ENCODE measurements at regions not wholly inside any gene's neighbourhood (a gene's known extent, or its start where the extent isn't known, plus 50 kb on each side); places are given as distances from the start of the nearest gene placed in this dataset.

DNA sequence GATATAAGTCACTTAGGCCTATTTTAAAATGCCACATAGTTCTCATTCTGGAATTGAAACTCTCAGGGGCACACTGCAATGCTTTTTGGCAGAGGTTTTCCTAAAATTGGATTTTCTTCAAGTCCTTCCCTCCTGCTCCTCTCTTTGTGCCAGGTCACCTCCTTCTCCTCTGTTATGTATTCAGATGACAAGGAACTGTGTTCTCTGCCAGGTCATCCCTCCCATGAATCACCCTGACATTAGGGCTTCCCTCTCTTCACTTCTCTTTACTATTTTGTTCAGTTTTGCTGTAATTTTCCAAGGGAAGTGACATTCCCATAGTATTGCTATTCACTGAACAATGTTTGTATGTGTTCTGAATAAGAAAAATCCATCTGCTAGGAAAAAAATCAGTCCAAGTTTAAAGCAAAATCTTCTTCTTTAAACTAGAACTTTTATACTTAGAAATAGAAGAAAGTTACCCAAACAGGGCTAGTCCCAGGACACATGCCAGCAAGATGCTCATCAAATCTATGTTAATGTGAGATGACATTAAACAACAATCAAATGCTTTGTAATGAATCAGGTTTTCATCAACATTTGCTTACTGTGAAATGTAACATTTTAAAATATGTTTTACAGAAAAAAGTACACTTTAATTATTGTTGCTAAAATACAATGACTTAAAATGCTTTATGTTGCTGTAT is 461.1 kb downstream of the MMUT start:
- TF ChIP-seq TEAD4 (IDR thresholded peaks at IDR 0.05) (no peak), CREB1 (IDR thresholded peaks at IDR 0.05; ENCODE audit: low read depth) (no peak), EGR1 (IDR thresholded peaks at IDR 0.05) (no peak)
- TF ChIP-seq, protein P1, sequence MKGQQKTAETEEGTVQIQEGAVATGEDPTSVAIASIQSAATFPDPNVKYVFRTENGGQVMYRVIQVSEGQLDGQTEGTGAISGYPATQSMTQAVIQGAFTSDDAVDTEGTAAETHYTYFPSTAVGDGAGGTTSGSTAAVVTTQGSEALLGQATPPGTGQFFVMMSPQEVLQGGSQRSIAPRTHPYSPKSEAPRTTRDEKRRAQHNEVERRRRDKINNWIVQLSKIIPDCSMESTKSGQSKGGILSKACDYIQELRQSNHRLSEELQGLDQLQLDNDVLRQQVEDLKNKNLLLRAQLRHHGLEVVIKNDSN (IDR thresholded peaks at IDR 0.05), result no peak

DNA sequence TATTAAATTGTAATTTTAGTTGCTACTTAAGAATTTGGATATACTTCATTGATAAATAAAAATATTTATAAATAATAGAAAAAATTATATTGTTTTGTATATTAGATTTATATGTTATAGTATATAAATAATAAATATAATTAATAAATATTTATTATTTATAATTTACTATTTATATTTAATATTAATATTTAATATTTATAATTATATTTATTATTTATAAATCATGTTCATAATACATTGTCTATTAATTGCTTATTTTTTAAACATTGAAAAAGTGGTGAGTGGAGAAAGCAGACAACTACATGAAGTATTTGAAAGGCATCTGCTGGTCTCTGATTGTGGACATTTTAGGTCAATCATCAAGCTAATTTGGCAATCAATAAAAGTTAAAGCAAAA is 464.5 kb downstream of the MMUT start:
- TF ChIP-seq RAD21 (IDR thresholded peaks at IDR 0.05; ENCODE audit: low read depth), result no peak
- TF ChIP-seq TAF1 (IDR thresholded peaks at IDR 0.05; ENCODE audit: low read depth), result no peak
- no peak for TF ChIP-seq EGR1 (IDR thresholded peaks at IDR 0.05)
- TF ChIP-seq ZBTB7A (IDR thresholded peaks at IDR 0.05; ENCODE audit: low read depth), result no peak
- TF ChIP-seq, protein P2, sequence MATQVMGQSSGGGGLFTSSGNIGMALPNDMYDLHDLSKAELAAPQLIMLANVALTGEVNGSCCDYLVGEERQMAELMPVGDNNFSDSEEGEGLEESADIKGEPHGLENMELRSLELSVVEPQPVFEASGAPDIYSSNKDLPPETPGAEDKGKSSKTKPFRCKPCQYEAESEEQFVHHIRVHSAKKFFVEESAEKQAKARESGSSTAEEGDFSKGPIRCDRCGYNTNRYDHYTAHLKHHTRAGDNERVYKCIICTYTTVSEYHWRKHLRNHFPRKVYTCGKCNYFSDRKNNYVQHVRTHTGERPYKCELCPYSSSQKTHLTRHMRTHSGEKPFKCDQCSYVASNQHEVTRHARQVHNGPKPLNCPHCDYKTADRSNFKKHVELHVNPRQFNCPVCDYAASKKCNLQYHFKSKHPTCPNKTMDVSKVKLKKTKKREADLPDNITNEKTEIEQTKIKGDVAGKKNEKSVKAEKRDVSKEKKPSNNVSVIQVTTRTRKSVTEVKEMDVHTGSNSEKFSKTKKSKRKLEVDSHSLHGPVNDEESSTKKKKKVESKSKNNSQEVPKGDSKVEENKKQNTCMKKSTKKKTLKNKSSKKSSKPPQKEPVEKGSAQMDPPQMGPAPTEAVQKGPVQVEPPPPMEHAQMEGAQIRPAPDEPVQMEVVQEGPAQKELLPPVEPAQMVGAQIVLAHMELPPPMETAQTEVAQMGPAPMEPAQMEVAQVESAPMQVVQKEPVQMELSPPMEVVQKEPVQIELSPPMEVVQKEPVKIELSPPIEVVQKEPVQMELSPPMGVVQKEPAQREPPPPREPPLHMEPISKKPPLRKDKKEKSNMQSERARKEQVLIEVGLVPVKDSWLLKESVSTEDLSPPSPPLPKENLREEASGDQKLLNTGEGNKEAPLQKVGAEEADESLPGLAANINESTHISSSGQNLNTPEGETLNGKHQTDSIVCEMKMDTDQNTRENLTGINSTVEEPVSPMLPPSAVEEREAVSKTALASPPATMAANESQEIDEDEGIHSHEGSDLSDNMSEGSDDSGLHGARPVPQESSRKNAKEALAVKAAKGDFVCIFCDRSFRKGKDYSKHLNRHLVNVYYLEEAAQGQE (IDR thresholded peaks at IDR 0.05; ENCODE audit: low read depth), result no peak
- no peak for TF ChIP-seq NFIC (IDR thresholded peaks at IDR 0.05)
- TF ChIP-seq CEBPB (IDR thresholded peaks at IDR 0.05), result no peak
- TF ChIP-seq, protein P3, sequence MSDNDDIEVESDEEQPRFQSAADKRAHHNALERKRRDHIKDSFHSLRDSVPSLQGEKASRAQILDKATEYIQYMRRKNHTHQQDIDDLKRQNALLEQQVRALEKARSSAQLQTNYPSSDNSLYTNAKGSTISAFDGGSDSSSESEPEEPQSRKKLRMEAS (IDR thresholded peaks at IDR 0.05), result no peak
- TF ChIP-seq, protein P1 (IDR thresholded peaks at IDR 0.05), result no peak
- TF ChIP-seq TEAD4 (IDR thresholded peaks at IDR 0.05), result no peak
- no peak for TF ChIP-seq YY1 (IDR thresholded peaks at IDR 0.05; ENCODE audit: low read depth)

DNA sequence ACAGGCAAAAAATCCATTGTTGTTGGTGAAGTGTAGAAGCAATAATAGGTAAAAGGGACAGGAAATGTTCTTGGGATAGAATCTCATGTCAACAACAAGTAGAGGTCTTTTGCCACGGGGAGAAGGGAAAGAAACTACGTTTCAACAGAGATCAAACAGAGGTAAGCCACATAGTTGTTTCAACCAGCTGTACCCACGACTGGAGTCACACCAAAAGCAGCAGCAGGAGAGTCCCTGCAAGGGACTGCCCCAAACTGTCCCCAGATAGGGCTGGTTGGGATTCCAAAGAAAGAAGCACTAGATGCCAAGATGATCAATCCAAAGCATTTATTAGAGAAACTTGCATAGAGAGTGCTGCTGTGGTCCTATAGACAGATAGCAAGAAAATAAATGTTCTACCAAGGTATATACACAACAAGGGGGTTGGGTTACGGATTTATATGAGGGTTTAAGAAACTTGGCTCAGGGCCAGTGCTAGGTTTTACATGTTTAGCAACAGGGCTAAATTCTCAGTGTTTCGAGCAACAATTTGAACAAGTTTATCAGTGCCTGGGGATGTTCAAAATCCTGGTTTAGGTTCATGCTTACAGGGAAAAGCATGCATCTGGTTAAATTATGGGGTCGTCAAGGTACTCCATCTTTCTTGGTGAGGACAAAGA is 466.5 kb downstream of the MMUT start:
- no peak for TF ChIP-seq RAD21 (IDR thresholded peaks at IDR 0.05; ENCODE audit: low read depth)
- TF ChIP-seq, protein P3 (IDR thresholded peaks at IDR 0.05), result no peak
- no peak for TF ChIP-seq CEBPB (IDR thresholded peaks at IDR 0.05)
- TF ChIP-seq, protein P1 (IDR thresholded peaks at IDR 0.05), result no peak
- TF ChIP-seq EP300 (IDR thresholded peaks at IDR 0.05; ENCODE audit: borderline replicate concordance), result no peak
- TF ChIP-seq ZBTB7A (IDR thresholded peaks at IDR 0.05; ENCODE audit: low read depth), result no peak
- TF ChIP-seq TCF12 (IDR thresholded peaks at IDR 0.05; ENCODE audit: low read depth), result no peak
- no peak for TF ChIP-seq FOXM1 (IDR thresholded peaks at IDR 0.05; ENCODE audit: borderline replicate concordance, low read depth)
- no peak for TF ChIP-seq TAF1 (IDR thresholded peaks at IDR 0.05; ENCODE audit: low read depth)
- TF ChIP-seq EGR1 (IDR thresholded peaks at IDR 0.05), result no peak
- TF ChIP-seq CREB1 (IDR thresholded peaks at IDR 0.05; ENCODE audit: low read depth), result no peak
- TF ChIP-seq YY1 (IDR thresholded peaks at IDR 0.05; ENCODE audit: low read depth), result no peak
- TF ChIP-seq TEAD4 (IDR thresholded peaks at IDR 0.05), result no peak
- TF ChIP-seq, protein P2 (IDR thresholded peaks at IDR 0.05; ENCODE audit: low read depth), result no peak
- no peak for TF ChIP-seq NFIC (IDR thresholded peaks at IDR 0.05)

DNA sequence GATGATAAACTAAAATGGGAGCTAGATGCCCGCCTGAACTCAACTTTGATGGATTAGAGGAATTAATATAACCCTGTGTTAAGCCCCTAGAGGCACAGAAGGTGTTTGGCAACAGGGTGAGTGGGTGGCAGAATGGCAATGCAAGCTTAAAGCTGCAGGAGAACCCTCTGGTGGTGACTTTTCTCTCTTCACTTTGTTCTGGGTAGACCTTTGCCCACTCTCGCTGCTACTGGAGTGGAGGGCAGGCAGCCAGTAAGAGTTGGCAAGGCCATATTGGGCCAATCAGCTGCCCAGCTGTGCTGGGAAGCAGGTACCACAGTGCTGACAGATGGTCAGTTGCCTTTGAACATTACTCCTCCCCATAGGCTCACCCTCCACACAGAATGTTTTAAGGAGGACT is 468.2 kb downstream of the MMUT start:
- TF ChIP-seq, protein P1 (IDR thresholded peaks at IDR 0.05), result no peak
- TF ChIP-seq TEAD4 (IDR thresholded peaks at IDR 0.05) (no peak), TAF1 (IDR thresholded peaks at IDR 0.05; ENCODE audit: low read depth) (no peak), NFIC (IDR thresholded peaks at IDR 0.05) (no peak), FOXM1 (IDR thresholded peaks at IDR 0.05; ENCODE audit: borderline replicate concordance, low read depth) (no peak), TCF12 (IDR thresholded peaks at IDR 0.05; ENCODE audit: low read depth) (no peak), EP300 (IDR thresholded peaks at IDR 0.05; ENCODE audit: borderline replicate concordance) (no peak), CEBPB (IDR thresholded peaks at IDR 0.05) (no peak), CREB1 (IDR thresholded peaks at IDR 0.05; ENCODE audit: low read depth) (no peak), EGR1 (IDR thresholded peaks at IDR 0.05) (no peak), ZBTB7A (IDR thresholded peaks at IDR 0.05; ENCODE audit: low read depth) (no peak), YY1 (IDR thresholded peaks at IDR 0.05; ENCODE audit: low read depth) (no peak), RAD21 (IDR thresholded peaks at IDR 0.05; ENCODE audit: low read depth) (no peak)
- TF ChIP-seq, protein P3 (IDR thresholded peaks at IDR 0.05), result no peak
- TF ChIP-seq, protein P2 (IDR thresholded peaks at IDR 0.05; ENCODE audit: low read depth), result no peak

Data from Ishikawa (cell line).